Endothelial cell of umbilical vein (primary cell): ENCODE measurements at regions not wholly inside any gene's neighbourhood (a gene's known extent, or its start where the extent isn't known, plus 50 kb on each side); places are given as distances from the start of the nearest gene placed in this dataset.

Experiments used
- BruUV-seq: library from RNA; stranded (reverse); fragments of 400-500 nt; replicated peaks from 2 replicates; lab custom pipeline; 2021; lab: Mats Ljungman, UMichigan
- CTCF ChIA-PET: fragments of 300-600, 350-600 bp; sonication (Branson Sonifier 250); formaldehyde crosslinking; loops from one replicate; lab custom pipeline; 2021; ENCODE audit warnings: antibody characterized with exemption, inconsistent platforms; lab: Charles Lee
- POLR2A ChIA-PET: fragments of 300-600, 350-600 bp; sonication (Branson Sonifier 250); formaldehyde crosslinking; loops from one replicate; lab custom pipeline; 2021; ENCODE audit warnings: antibody characterized with exemption, inconsistent platforms; lab: Charles Lee
- DNase-seq: peaks from one replicate; pipeline ENCODE4 v3.0.0-alpha.2; 2011; ENCODE audit warnings: low read depth, low spot score
- FAIRE-seq: peaks from 2 replicates; lab custom pipeline; 2011; peaks lifted over from hg19 to GRCh38; lab: Jason Lieb, UNC
- H2AFZ ChIP-seq: 2 replicates; pipeline ENCODE4 v1.6.0; 2012; ENCODE audit warnings: low read depth, low read length, control low read depth, inconsistent platforms
- H3K27ac ChIP-seq: 2 replicates; pipeline ENCODE4 v1.5.1; 2011; ENCODE audit warnings: low read depth, mild to moderate bottlenecking, control low read depth, low read length, moderate library complexity; ENCODE audit not compliant: insufficient read depth
- H3K27me3 ChIP-seq, 2 experiments: 2 replicates each; pipeline versions ENCODE4 v1.6.0 to v1.6.1; 2011; ENCODE audit warnings: low read length in 2 of 2, mixed read lengths in 1 of 2; ENCODE audit not compliant: control insufficient read depth in 2 of 2, insufficient read depth in 2 of 2
- H3K36me3 ChIP-seq, 2 experiments: 2 replicates in 1 of 2; 3 replicates in 1 of 2; pipeline ENCODE4 v1.5.1; 2011; ENCODE audit warnings: low read length in 2 of 2, mild to moderate bottlenecking in 1 of 2, moderate library complexity in 1 of 2; ENCODE audit not compliant: control insufficient read depth in 2 of 2, insufficient read depth in 2 of 2; ENCODE audit errors: extremely low read depth in 1 of 2
- H3K4me1 ChIP-seq: 3 replicates; pipeline ENCODE4 v1.5.1; 2011; ENCODE audit warnings: mild to moderate bottlenecking, low read length; ENCODE audit not compliant: control insufficient read depth, insufficient read depth; ENCODE audit errors: extremely low read depth
- H3K4me2 ChIP-seq: 2 replicates; pipeline ENCODE4 v1.6.1; 2011; ENCODE audit warnings: low read length, control low read depth, mixed read lengths; ENCODE audit not compliant: insufficient read depth
- H3K4me3 ChIP-seq, 3 experiments: fragments of 200-600 bp in 1 of 3; sonication (generic), shearing (Covaris generic) in 1 of 3; replicated peaks in 1 of 3; 2 replicates each; pipeline ENCODE4 v1.5.1; 2011 to 2016; ENCODE audit warnings: control low read depth in 3 of 3, low read length in 3 of 3, mild to moderate bottlenecking in 2 of 3, inconsistent platforms in 1 of 3, low read depth in 1 of 3, moderate library complexity in 1 of 3; ENCODE audit not compliant: insufficient read depth in 1 of 3
- H3K79me2 ChIP-seq: 2 replicates; pipeline ENCODE4 v1.6.0; 2012; ENCODE audit warnings: low read length, inconsistent platforms; ENCODE audit not compliant: control insufficient read depth, insufficient read depth
- H3K9ac ChIP-seq: replicated peaks from 2 replicates; pipeline ENCODE3; 2011; ENCODE audit warnings: low read length, control low read depth; ENCODE audit not compliant: insufficient read depth; ENCODE audit errors: extremely low read depth
- H3K9me1 ChIP-seq: replicated peaks from 3 replicates; pipeline ENCODE4 v1.6.0; 2011; ENCODE audit warnings: mild to moderate bottlenecking, low read length; ENCODE audit not compliant: control insufficient read depth, insufficient read depth; ENCODE audit errors: extremely low read depth
- H3K9me3 ChIP-seq: replicated peaks from 2 replicates; pipeline ENCODE4 v1.5.1; 2012; ENCODE audit warnings: low read length, inconsistent platforms; ENCODE audit not compliant: control insufficient read depth, insufficient read depth
- H4K20me1 ChIP-seq: replicated peaks from 2 replicates; pipeline ENCODE3; 2011; ENCODE audit warnings: mild to moderate bottlenecking, low read length; ENCODE audit not compliant: control insufficient read depth, insufficient read depth; ENCODE audit errors: extremely low read depth
- EZH2 ChIP-seq: IDR thresholded peaks from 2 replicates; pipeline ENCODE4 v1.6.1; 2012; ENCODE audit warnings: borderline replicate concordance, low read depth, mild to moderate bottlenecking, moderate library complexity, low read length, inconsistent platforms; ENCODE audit not compliant: severe bottlenecking
- FOS ChIP-seq: IDR thresholded peaks from 2 replicates; pipeline ENCODE4 v1.6.1; 2011; ENCODE audit warnings: mild to moderate bottlenecking, low read length, moderate library complexity, borderline replicate concordance; ENCODE audit not compliant: insufficient read depth
- GATA2 ChIP-seq: IDR thresholded peaks from 2 replicates; pipeline ENCODE4 v1.7.0; 2011; ENCODE audit warnings: low read depth, mild to moderate bottlenecking, moderate library complexity, mixed read lengths, low read length; ENCODE audit not compliant: insufficient read length, insufficient read depth
- JUN ChIP-seq: IDR thresholded peaks from 2 replicates; pipeline ENCODE4 v1.6.1; 2011; ENCODE audit warnings: borderline replicate concordance, low read depth; ENCODE audit not compliant: insufficient read length, insufficient read depth
- MYC ChIP-seq: IDR thresholded peaks from one replicate; pipeline ENCODE4 v1.6.1; 2011; ENCODE audit warnings: mild to moderate bottlenecking, low read depth, low read length
- POLR2A ChIP-seq: IDR thresholded peaks from 2 replicates; pipeline ENCODE4 v1.6.1; 2012; ENCODE audit warnings: low read depth, mild to moderate bottlenecking, control low read depth, low read length
- POLR2AphosphoS5 ChIP-seq: IDR thresholded peaks from 2 replicates; pipeline ENCODE4 v1.6.1; 2012; ENCODE audit warnings: low read depth, mild to moderate bottlenecking, control low read depth, low read length, moderate library complexity; ENCODE audit not compliant: insufficient read depth
- dilution Hi-C: fragments of 300-500 bp; cut with MboI; formaldehyde crosslinking; loops from one replicate; pipeline ENCODE4 v1.15.0; 2019; ENCODE audit warnings: low sequenced_read_pairs; ENCODE audit not compliant: extremely low pct_ligation_motif_present
- intact Hi-C: fragments of 100-400 bp; cut with micrococcal nuclease; formaldehyde crosslinking; loops from one replicate; pipeline ENCODE4 v1.10.0; 2022
- TF ChIP-seq, protein P1 (sequence below): IDR thresholded peaks from 2 replicates; pipeline ENCODE4 v1.6.1; 2011; ENCODE audit not compliant: insufficient read depth, insufficient read length
- TF ChIP-seq, protein P2 (sequence below), 2 donors: IDR thresholded peaks; 1 replicate in 1 of 2; 2 replicates in 1 of 2; pipeline ENCODE4 v1.5.1; 2011; ENCODE audit warnings: low read length in 2 of 2, mild to moderate bottlenecking in 2 of 2, moderate library complexity in 2 of 2, control low read depth in 1 of 2, inconsistent platforms in 1 of 2, low read depth in 1 of 2; ENCODE audit not compliant: insufficient read depth in 1 of 2; ENCODE audit errors: extremely low read depth in 1 of 2

DNA sequence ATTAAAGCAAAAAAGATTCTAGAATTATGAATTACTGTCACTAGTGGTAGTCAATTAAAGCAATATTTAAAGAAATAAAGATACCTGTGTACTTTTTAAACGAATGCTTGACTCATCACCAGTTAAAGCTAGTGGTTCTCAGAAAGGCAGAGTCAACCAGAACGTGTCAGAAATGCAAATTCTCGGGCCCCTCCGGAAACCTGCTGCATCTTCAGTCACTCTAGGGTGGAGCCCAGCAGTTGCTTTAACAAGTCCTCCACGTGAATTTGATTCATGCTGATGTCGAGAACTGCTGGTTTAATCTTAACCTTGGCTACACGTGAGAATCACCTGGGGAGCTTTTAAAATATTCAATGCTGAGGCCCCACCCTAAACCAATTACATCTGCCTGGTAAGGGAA, 169.8 kb upstream of the SDK2 start:
- intact Hi-C loops, result no loop called here
- Histone ChIP-seq H3K79me2 (no peaks in the 10 kb centered on the region), H3K9me3 (peaks cover 2% of the 10 kb centered on the region), H3K36me3 (no peaks in the 10 kb centered on the region), H3K4me1 (no peaks in the 10 kb centered on the region), H3K9ac (no peak overlapping the region), H3K27ac (no peak overlapping the region), H3K4me2 (no peak overlapping the region), H4K20me1 (no peaks in the 10 kb centered on the region), H3K4me3 (no peak overlapping the region), H2AFZ (no peak overlapping the region), H3K9me1 (no peaks in the 10 kb centered on the region), H3K27me3 (no peaks in the 10 kb centered on the region)
- BruUV-seq, result no TSS peak
- dilution Hi-C loops, result no loop called here
- no peak for TF ChIP-seq POLR2A
- TF ChIP-seq JUN, result no peak
- TF ChIP-seq, protein P1, sequence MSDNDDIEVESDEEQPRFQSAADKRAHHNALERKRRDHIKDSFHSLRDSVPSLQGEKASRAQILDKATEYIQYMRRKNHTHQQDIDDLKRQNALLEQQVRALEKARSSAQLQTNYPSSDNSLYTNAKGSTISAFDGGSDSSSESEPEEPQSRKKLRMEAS, result no peak
- TF ChIP-seq GATA2, result no peak
- TF ChIP-seq FOS, result no peak
- no peak for TF ChIP-seq EZH2
- TF ChIP-seq MYC, result no peak
- TF ChIP-seq, protein P2, sequence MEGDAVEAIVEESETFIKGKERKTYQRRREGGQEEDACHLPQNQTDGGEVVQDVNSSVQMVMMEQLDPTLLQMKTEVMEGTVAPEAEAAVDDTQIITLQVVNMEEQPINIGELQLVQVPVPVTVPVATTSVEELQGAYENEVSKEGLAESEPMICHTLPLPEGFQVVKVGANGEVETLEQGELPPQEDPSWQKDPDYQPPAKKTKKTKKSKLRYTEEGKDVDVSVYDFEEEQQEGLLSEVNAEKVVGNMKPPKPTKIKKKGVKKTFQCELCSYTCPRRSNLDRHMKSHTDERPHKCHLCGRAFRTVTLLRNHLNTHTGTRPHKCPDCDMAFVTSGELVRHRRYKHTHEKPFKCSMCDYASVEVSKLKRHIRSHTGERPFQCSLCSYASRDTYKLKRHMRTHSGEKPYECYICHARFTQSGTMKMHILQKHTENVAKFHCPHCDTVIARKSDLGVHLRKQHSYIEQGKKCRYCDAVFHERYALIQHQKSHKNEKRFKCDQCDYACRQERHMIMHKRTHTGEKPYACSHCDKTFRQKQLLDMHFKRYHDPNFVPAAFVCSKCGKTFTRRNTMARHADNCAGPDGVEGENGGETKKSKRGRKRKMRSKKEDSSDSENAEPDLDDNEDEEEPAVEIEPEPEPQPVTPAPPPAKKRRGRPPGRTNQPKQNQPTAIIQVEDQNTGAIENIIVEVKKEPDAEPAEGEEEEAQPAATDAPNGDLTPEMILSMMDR (IDR thresholded peaks at IDR 0.05; ENCODE audit: extremely low read depth in 1 of 2, insufficient read depth in 1 of 2, low read depth in 1 of 2, low read length in 2 of 2), result no peak
- no peak for TF ChIP-seq POLR2AphosphoS5
- ChIA-PET POLR2A (no interaction called here), CTCF (no interaction called here)
- DNase-seq (no peak), FAIRE-seq (no peak)
